HG02970 (cell line): ENCODE measurements at regions not wholly inside any gene's neighbourhood (a gene's known extent, or its start where the extent isn't known, plus 50 kb on each side); places are given as distances from the start of the nearest gene placed in this dataset.

Experiments used
- ATAC-seq: cut with Tn5 transposase; IDR thresholded peaks from one replicate; pipeline ENCODE4 v1.9.1; 2021; ENCODE audit warnings: mild to moderate bottlenecking, moderate library complexity, moderate number of reproducible peaks; ENCODE audit not compliant: unreplicated experiment, low FRiP score

GRCh38 chr3:176969066-176969465 lies 228.2 kb downstream of the TBL1XR1 start:
- no peak for ATAC-seq

GRCh38 chr3:176968631-176969030 lies 228.7 kb downstream of the TBL1XR1 start:
- ATAC-seq: no peak

- ATAC-seq: no peak
Observed at GRCh38 chr3:176967522-176967921, 229.8 kb downstream of the TBL1XR1 start.

- no peak for ATAC-seq
Observed at GRCh38 chr3:176964661-176965060, 232.6 kb downstream of the TBL1XR1 start.

GRCh38 chr3:176961916-176962315 lies 235.4 kb downstream of the TBL1XR1 start:
- ATAC-seq: no peak

GRCh38 chr3:176959867-176960266 lies 237.4 kb downstream of the TBL1XR1 start:
- no peak for ATAC-seq

- no peak for ATAC-seq
Observed at GRCh38 chr3:176958560-176958959, 238.7 kb downstream of the TBL1XR1 start.

- ATAC-seq: no peak
Observed at GRCh38 chr3:176954517-176954916, 242.8 kb downstream of the TBL1XR1 start.

- no peak for ATAC-seq
Observed at GRCh38 chr3:176953106-176954060, 243.9 kb downstream of the TBL1XR1 start.

- ATAC-seq: no peak
Observed at GRCh38 chr3:176951586-176952292, 245.5 kb downstream of the TBL1XR1 start.

GRCh38 chr3:176951144-176951543 lies 246.1 kb downstream of the TBL1XR1 start:
- no peak for ATAC-seq

GRCh38 chr3:176950743-176951142 lies 246.5 kb downstream of the TBL1XR1 start:
- no peak for ATAC-seq

GRCh38 chr3:176948151-176948550 lies 249.1 kb downstream of the TBL1XR1 start:
- no peak for ATAC-seq

- ATAC-seq: no peak
Observed at GRCh38 chr3:176946202-176946601, 251.1 kb downstream of the TBL1XR1 start.

- ATAC-seq: no peak
Observed at GRCh38 chr3:176942305-176942704, 255.0 kb downstream of the TBL1XR1 start.

GRCh38 chr3:176941689-176942088 lies 255.6 kb downstream of the TBL1XR1 start:
- ATAC-seq: no peak

- ATAC-seq: peak; percentile 83
Observed at GRCh38 chr3:176939022-176939817, 258.1 kb downstream of the TBL1XR1 start.

- no peak for ATAC-seq
Observed at GRCh38 chr3:176937994-176938393, 259.3 kb downstream of the TBL1XR1 start.

GRCh38 chr3:176937541-176937940 lies 259.7 kb downstream of the TBL1XR1 start:
- no peak for ATAC-seq

- no peak for ATAC-seq
Observed at GRCh38 chr3:176935194-176935888, 261.9 kb downstream of the TBL1XR1 start.
